ENCODE measurements at regions not wholly inside any gene's neighbourhood (a gene's known extent, or its start where the extent isn't known, plus 50 kb on each side); places are given as distances from the start of the nearest gene placed in this dataset.

GRCh38 chr18:73840319-73840945 lies 307.2 kb downstream of the FBXO15 start:
- peaks cover 12% of the 10 kb centered on the region for H3K27me3 ChIP-seq
- no peak overlapping the region for H2AFZ ChIP-seq
- no peaks in the 10 kb centered on the region for H3K9me3 ChIP-seq (ENCODE audit: low read depth)
- DNase-seq (ENCODE audit: low spot score), result no peak
- H4K20me1 ChIP-seq (ENCODE audit: insufficient read depth, poor library complexity, severe bottlenecking), result no peaks in the 10 kb centered on the region
- TF ChIP-seq CTCF (IDR thresholded peaks at IDR 0.05; ENCODE audit: poor library complexity) (no peak), EZH2 (IDR thresholded peaks at IDR 0.05; ENCODE audit: borderline replicate concordance) (no peak), EZH2phosphoT487 (IDR thresholded peaks at IDR 0.05; ENCODE audit: low read depth, severe bottlenecking, unreplicated experiment) (no peak)
- no peaks in the 10 kb centered on the region for H3K4me1 ChIP-seq (ENCODE audit: insufficient read depth)
- H3K4me3 ChIP-seq, result no peak overlapping the region
- H3K36me3 ChIP-seq (replicated peaks; ENCODE audit: insufficient read depth, low read depth), result no peaks in the 10 kb centered on the region
- no peaks in the 10 kb centered on the region for H3K9me2 ChIP-seq (replicated peaks; ENCODE audit: insufficient read depth)
- 92% methylated on average over 11 of the region's 11 CpGs for WGBS (ENCODE audit: low lambda C conversion rate, missing lambda C conversion rate)
- no peak overlapping the region for H3K27ac ChIP-seq
- no peak overlapping the region for H3K4me2 ChIP-seq
- H3K79me2 ChIP-seq, result no peaks in the 10 kb centered on the region

- H3K4me2 ChIP-seq, result no peak overlapping the region
Observed at GRCh38 chr18:73839441-73839840, 308.2 kb downstream of the FBXO15 start.

GRCh38 chr18:73838107-73838506 lies 309.5 kb downstream of the FBXO15 start:
- no peaks in the 10 kb centered on the region for H4K20me1 ChIP-seq (ENCODE audit: insufficient read depth, poor library complexity, severe bottlenecking)
- no peaks in the 10 kb centered on the region for H3K9me3 ChIP-seq (ENCODE audit: low read depth)
- H3K79me2 ChIP-seq, result no peaks in the 10 kb centered on the region
- no peaks in the 10 kb centered on the region for H3K36me3 ChIP-seq (replicated peaks; ENCODE audit: insufficient read depth, low read depth)
- no peaks in the 10 kb centered on the region for H3K9me2 ChIP-seq (replicated peaks; ENCODE audit: insufficient read depth)
- H3K4me2 ChIP-seq, result no peak overlapping the region
- peaks cover 4% of the 10 kb centered on the region for H3K27me3 ChIP-seq
- H3K27ac ChIP-seq, result no peak overlapping the region
- DNase-seq (ENCODE audit: low spot score), result no peak
- H3K4me3 ChIP-seq, result no peak overlapping the region
- H3K4me1 ChIP-seq (ENCODE audit: insufficient read depth), result no peaks in the 10 kb centered on the region
- TF ChIP-seq CTCF (IDR thresholded peaks at IDR 0.05; ENCODE audit: poor library complexity), result no peak
- TF ChIP-seq EZH2phosphoT487 (IDR thresholded peaks at IDR 0.05; ENCODE audit: low read depth, severe bottlenecking, unreplicated experiment), result no peak
- no peak for TF ChIP-seq EZH2 (IDR thresholded peaks at IDR 0.05; ENCODE audit: borderline replicate concordance)
- H2AFZ ChIP-seq, result no peak overlapping the region

More at GRCh38 chr18:73839441-73839840, 308.2 kb downstream of the FBXO15 start:
- WGBS (ENCODE audit: low lambda C conversion rate, missing lambda C conversion rate), result 83% methylated on average over 4 of the region's 4 CpGs
- no peaks in the 10 kb centered on the region for H3K79me2 ChIP-seq
- peaks cover 12% of the 10 kb centered on the region for H3K27me3 ChIP-seq
- no peak for DNase-seq (ENCODE audit: low spot score)
- H3K9me2 ChIP-seq (replicated peaks; ENCODE audit: insufficient read depth), result no peaks in the 10 kb centered on the region
- H3K4me1 ChIP-seq (ENCODE audit: insufficient read depth), result no peaks in the 10 kb centered on the region
- no peaks in the 10 kb centered on the region for H4K20me1 ChIP-seq (ENCODE audit: insufficient read depth, poor library complexity, severe bottlenecking)
- no peak overlapping the region for H2AFZ ChIP-seq
- H3K4me3 ChIP-seq, result no peak overlapping the region
- H3K27ac ChIP-seq, result no peak overlapping the region
- H3K36me3 ChIP-seq (replicated peaks; ENCODE audit: insufficient read depth, low read depth), result no peaks in the 10 kb centered on the region
- no peak for TF ChIP-seq EZH2 (IDR thresholded peaks at IDR 0.05; ENCODE audit: borderline replicate concordance)
- H3K9me3 ChIP-seq (ENCODE audit: low read depth), result no peaks in the 10 kb centered on the region

GRCh38 chr18:73835656-73836364 lies 311.8 kb downstream of the FBXO15 start:
- Histone ChIP-seq H2AFZ (no peak overlapping the region), H3K27ac (no peak overlapping the region), H3K9me3 (ENCODE audit: low read depth) (no peaks in the 10 kb centered on the region), H3K4me2 (no peak overlapping the region), H3K9me2 (replicated peaks; ENCODE audit: insufficient read depth) (no peaks in the 10 kb centered on the region), H4K20me1 (ENCODE audit: insufficient read depth, poor library complexity, severe bottlenecking) (no peaks in the 10 kb centered on the region), H3K79me2 (no peaks in the 10 kb centered on the region), H3K4me1 (ENCODE audit: insufficient read depth) (no peaks in the 10 kb centered on the region), H3K36me3 (replicated peaks; ENCODE audit: insufficient read depth, low read depth) (no peaks in the 10 kb centered on the region), H3K27me3 (peaks cover 4% of the 10 kb centered on the region), H3K4me3 (no peak overlapping the region)
- WGBS (ENCODE audit: low lambda C conversion rate, missing lambda C conversion rate), result 90% methylated on average over 8 of the region's 8 CpGs
- DNase-seq (ENCODE audit: low spot score), result no peak
- TF ChIP-seq EZH2phosphoT487 (IDR thresholded peaks at IDR 0.05; ENCODE audit: low read depth, severe bottlenecking, unreplicated experiment) (no peak), CTCF (IDR thresholded peaks at IDR 0.05; ENCODE audit: poor library complexity) (no peak), EZH2 (IDR thresholded peaks at IDR 0.05; ENCODE audit: borderline replicate concordance) (no peak)

Data from hepatocyte (in vitro differentiated cells).